Neural progenitor cell (in vitro differentiated cells): ENCODE measurements at regions not wholly inside any gene's neighbourhood (a gene's known extent, or its start where the extent isn't known, plus 50 kb on each side); places are given as distances from the start of the nearest gene placed in this dataset.

Experiments
- DNase-seq: peaks from one replicate; pipeline ENCODE4 v3.0.0-alpha.2; 2016; ENCODE audit warnings: low spot score
- H2AFZ ChIP-seq: fragments of 200-600 bp; sonication (generic); replicated peaks from 2 replicates; pipeline ENCODE4 v1.6.1; 2016; ENCODE audit warnings: antibody characterized with exemption
- H3F3A ChIP-seq: fragments of 200-600 bp; sonication (generic); 2 replicates; pipeline ENCODE4 v1.6.1; 2016; ENCODE audit warnings: antibody characterized with exemption, low read depth
- H3K27ac ChIP-seq: fragments of 200-600 bp; sonication (generic); 2 replicates; pipeline ENCODE4 v1.5.1; 2016; ENCODE audit warnings: mild to moderate bottlenecking
- H3K27me3 ChIP-seq: fragments of 200-600 bp; sonication (generic); 2 replicates; pipeline ENCODE4 v1.6.1; 2016; ENCODE audit warnings: mild to moderate bottlenecking, moderate library complexity
- H3K36me3 ChIP-seq: fragments of 200-600 bp; sonication (generic); 2 replicates; pipeline ENCODE4 v1.5.1; 2016
- H3K4me1 ChIP-seq: fragments of 200-600 bp; sonication (generic); 2 replicates; pipeline ENCODE4 v1.6.1; 2016; ENCODE audit warnings: mixed run types
- H3K4me2 ChIP-seq: fragments of 200-600 bp; sonication (generic); 2 replicates; pipeline ENCODE4 v1.6.1; 2016
- H3K4me3 ChIP-seq: fragments of 200-600 bp; sonication (generic); 2 replicates; pipeline ENCODE4 v1.5.1; 2016
- H3K79me2 ChIP-seq: fragments of 200-600 bp; sonication (generic); 2 replicates; pipeline ENCODE4 v1.6.1; 2016; ENCODE audit warnings: low read depth
- H3K9ac ChIP-seq: fragments of 200-600 bp; sonication (generic); 2 replicates; pipeline ENCODE4 v1.6.1; 2016
- H3K9me3 ChIP-seq: fragments of 200-600 bp; sonication (generic); 2 replicates; pipeline ENCODE4 v1.5.1; 2016; ENCODE audit warnings: low read depth
- H4K20me1 ChIP-seq: fragments of 200-600 bp; sonication (generic); 2 replicates; pipeline ENCODE4 v1.6.1; 2016; ENCODE audit warnings: low read depth
- H3K27ac Mint-ChIP-seq: 3 replicates; pipeline ENCODE4 v1.8.0; 2021; ENCODE audit warnings: mixed read lengths
- H3K27me3 Mint-ChIP-seq: 2 replicates; pipeline ENCODE4 v1.8.0; 2022; ENCODE audit warnings: low read depth, mild to moderate bottlenecking, inconsistent platforms, moderate library complexity, mixed read lengths; ENCODE audit not compliant: insufficient read depth
- H3K36me3 Mint-ChIP-seq: 3 replicates; pipeline ENCODE4 v1.8.0; 2021; ENCODE audit warnings: mixed read lengths
- H3K4me1 Mint-ChIP-seq: 3 replicates; pipeline ENCODE4 v1.8.0; 2021; ENCODE audit warnings: mixed read lengths
- H3K4me3 Mint-ChIP-seq: 3 replicates; pipeline ENCODE4 v1.8.0; 2021; ENCODE audit warnings: mild to moderate bottlenecking, moderate library complexity, mixed read lengths
- H3K9me3 Mint-ChIP-seq: 3 replicates; pipeline ENCODE4 v1.8.0; 2020; ENCODE audit warnings: mixed read lengths
- EZH2 ChIP-seq: fragments of 200-600 bp; sonication (generic); IDR thresholded peaks from 2 replicates; pipeline ENCODE4 v1.6.1; 2017; ENCODE audit warnings: antibody characterized with exemption, mild to moderate bottlenecking, moderate library complexity
- EZH2phosphoT487 ChIP-seq: fragments of 200-600 bp; sonication (generic); IDR thresholded peaks from 2 replicates; pipeline ENCODE4 v1.6.1; 2017; ENCODE audit warnings: antibody characterized with exemption
- TF ChIP-seq, protein P1 (sequence below): fragments of 200-600 bp; sonication (generic); IDR thresholded peaks from 2 replicates; pipeline ENCODE4 v1.5.1; 2017; ENCODE audit warnings: antibody characterized with exemption, mild to moderate bottlenecking

DNA sequence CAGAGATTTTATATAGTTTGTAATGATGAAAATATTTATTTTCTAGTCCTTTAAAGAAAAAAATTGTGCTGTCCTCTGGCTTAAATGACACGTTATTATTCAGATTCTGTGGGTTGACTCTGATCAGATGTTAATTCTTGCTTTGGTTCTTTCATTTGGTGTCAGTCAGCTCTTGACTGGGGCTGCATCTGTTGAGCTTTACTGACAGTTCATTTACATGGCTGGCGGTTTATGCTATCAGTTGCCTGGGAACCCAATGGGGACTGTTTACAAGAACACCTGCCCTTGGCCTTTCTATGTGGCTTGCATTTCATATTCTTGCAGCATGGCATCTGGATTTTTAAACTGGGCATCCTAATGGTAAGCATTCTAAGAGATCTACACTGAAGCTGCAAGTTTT is 667.1 kb upstream of the FBXO33 start:
- no peak overlapping the region for H3K4me3 ChIP-seq
- Mint-ChIP-seq H3K27me3 (no peaks in the 10 kb centered on the region), H3K27ac (no peak overlapping the region), H3K4me3 (no peak overlapping the region), H3K9me3 (no peaks in the 10 kb centered on the region), H3K36me3 (no peaks in the 10 kb centered on the region), H3K4me1 (no peaks in the 10 kb centered on the region)
- no peaks in the 10 kb centered on the region for H3K36me3 ChIP-seq
- H3K79me2 ChIP-seq, result no peaks in the 10 kb centered on the region
- no peaks in the 10 kb centered on the region for H3K4me1 ChIP-seq
- no peaks in the 10 kb centered on the region for H3F3A ChIP-seq
- no peak overlapping the region for H3K9ac ChIP-seq
- no peaks in the 10 kb centered on the region for H3K9me3 ChIP-seq
- no peaks in the 10 kb centered on the region for H3K27me3 ChIP-seq
- no peaks in the 10 kb centered on the region for H4K20me1 ChIP-seq
- no peak overlapping the region for H2AFZ ChIP-seq
- no peak overlapping the region for H3K4me2 ChIP-seq
- no peak for TF ChIP-seq EZH2phosphoT487
- no peak for TF ChIP-seq EZH2
- TF ChIP-seq, protein P1, sequence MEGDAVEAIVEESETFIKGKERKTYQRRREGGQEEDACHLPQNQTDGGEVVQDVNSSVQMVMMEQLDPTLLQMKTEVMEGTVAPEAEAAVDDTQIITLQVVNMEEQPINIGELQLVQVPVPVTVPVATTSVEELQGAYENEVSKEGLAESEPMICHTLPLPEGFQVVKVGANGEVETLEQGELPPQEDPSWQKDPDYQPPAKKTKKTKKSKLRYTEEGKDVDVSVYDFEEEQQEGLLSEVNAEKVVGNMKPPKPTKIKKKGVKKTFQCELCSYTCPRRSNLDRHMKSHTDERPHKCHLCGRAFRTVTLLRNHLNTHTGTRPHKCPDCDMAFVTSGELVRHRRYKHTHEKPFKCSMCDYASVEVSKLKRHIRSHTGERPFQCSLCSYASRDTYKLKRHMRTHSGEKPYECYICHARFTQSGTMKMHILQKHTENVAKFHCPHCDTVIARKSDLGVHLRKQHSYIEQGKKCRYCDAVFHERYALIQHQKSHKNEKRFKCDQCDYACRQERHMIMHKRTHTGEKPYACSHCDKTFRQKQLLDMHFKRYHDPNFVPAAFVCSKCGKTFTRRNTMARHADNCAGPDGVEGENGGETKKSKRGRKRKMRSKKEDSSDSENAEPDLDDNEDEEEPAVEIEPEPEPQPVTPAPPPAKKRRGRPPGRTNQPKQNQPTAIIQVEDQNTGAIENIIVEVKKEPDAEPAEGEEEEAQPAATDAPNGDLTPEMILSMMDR, result no peak
- no peak for DNase-seq
- H3K27ac ChIP-seq, result no peak overlapping the region

DNA sequence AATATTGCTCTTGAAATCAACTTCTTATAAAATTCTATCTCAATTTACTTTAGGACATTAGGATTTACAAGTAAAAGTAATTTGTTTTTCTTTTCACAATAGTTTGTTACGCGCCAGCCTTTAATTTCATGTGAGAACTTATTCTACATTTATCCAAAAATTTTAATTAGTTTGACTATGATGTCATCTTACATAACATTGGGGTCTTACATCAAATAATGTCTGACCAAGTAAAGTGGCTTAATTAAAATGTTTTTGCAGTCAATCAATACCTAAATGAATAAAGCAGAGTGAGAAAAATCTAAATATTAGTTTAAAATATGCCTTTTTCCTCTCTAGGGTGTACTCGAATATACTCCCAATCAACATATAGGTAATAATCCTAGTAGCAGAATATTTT is 666.2 kb upstream of the FBXO33 start:
- H3K9me3 ChIP-seq, result no peaks in the 10 kb centered on the region
- no peak overlapping the region for H3K27ac Mint-ChIP-seq
- no peaks in the 10 kb centered on the region for H3K27me3 Mint-ChIP-seq
- TF ChIP-seq EZH2phosphoT487, result no peak
- TF ChIP-seq, protein P1, result no peak
- TF ChIP-seq EZH2, result no peak
- H3K4me3 ChIP-seq, result no peak overlapping the region
- no peaks in the 10 kb centered on the region for H3K36me3 Mint-ChIP-seq
- H3K27me3 ChIP-seq, result no peaks in the 10 kb centered on the region
- no peak overlapping the region for H3K9ac ChIP-seq
- no peak overlapping the region for H3K27ac ChIP-seq
- H3K9me3 Mint-ChIP-seq, result no peaks in the 10 kb centered on the region
- no peaks in the 10 kb centered on the region for H3F3A ChIP-seq
- no peak for DNase-seq
- no peak overlapping the region for H3K4me2 ChIP-seq
- no peaks in the 10 kb centered on the region for H3K79me2 ChIP-seq
- H3K4me3 Mint-ChIP-seq, result no peak overlapping the region
- H2AFZ ChIP-seq, result no peak overlapping the region
- no peaks in the 10 kb centered on the region for H4K20me1 ChIP-seq
- H3K36me3 ChIP-seq, result no peaks in the 10 kb centered on the region
- no peaks in the 10 kb centered on the region for H3K4me1 Mint-ChIP-seq
- H3K4me1 ChIP-seq, result no peaks in the 10 kb centered on the region

- no peaks in the 10 kb centered on the region for H3K36me3 Mint-ChIP-seq
- Histone ChIP-seq H3K36me3 (no peaks in the 10 kb centered on the region), H4K20me1 (no peaks in the 10 kb centered on the region), H3F3A (no peaks in the 10 kb centered on the region), H3K9ac (no peak overlapping the region), H3K27me3 (no peaks in the 10 kb centered on the region), H3K79me2 (no peaks in the 10 kb centered on the region), H3K4me2 (no peak overlapping the region), H3K9me3 (no peaks in the 10 kb centered on the region), H2AFZ (no peak overlapping the region), H3K4me3 (no peak overlapping the region), H3K4me1 (no peaks in the 10 kb centered on the region), H3K27ac (no peak overlapping the region)
- peaks cover 2% of the 10 kb centered on the region for H3K27me3 Mint-ChIP-seq
- H3K9me3 Mint-ChIP-seq, result no peaks in the 10 kb centered on the region
- H3K4me3 Mint-ChIP-seq, result no peak overlapping the region
- no peak for DNase-seq
- H3K27ac Mint-ChIP-seq, result no peak overlapping the region
- no peak for TF ChIP-seq EZH2
- TF ChIP-seq, protein P1, result no peak
- no peak for TF ChIP-seq EZH2phosphoT487
- no peaks in the 10 kb centered on the region for H3K4me1 Mint-ChIP-seq
Measured at GRCh38 chr14:40096968-40097367, 664.7 kb upstream of the FBXO33 start.

GRCh38 chr14:40093800-40094199 is 661.6 kb upstream of the FBXO33 start:
- Mint-ChIP-seq H3K27ac (no peak overlapping the region), H3K9me3 (no peaks in the 10 kb centered on the region), H3K27me3 (peaks cover 2% of the 10 kb centered on the region), H3K36me3 (no peaks in the 10 kb centered on the region), H3K4me1 (no peaks in the 10 kb centered on the region), H3K4me3 (no peak overlapping the region)
- H3K79me2 ChIP-seq, result no peaks in the 10 kb centered on the region
- H3K27ac ChIP-seq, result no peak overlapping the region
- no peak overlapping the region for H3K4me3 ChIP-seq
- no peaks in the 10 kb centered on the region for H3K36me3 ChIP-seq
- TF ChIP-seq EZH2 (no peak), EZH2phosphoT487 (no peak)
- TF ChIP-seq, protein P1, result no peak
- H2AFZ ChIP-seq, result no peak overlapping the region
- H4K20me1 ChIP-seq, result no peaks in the 10 kb centered on the region
- no peaks in the 10 kb centered on the region for H3F3A ChIP-seq
- no peak overlapping the region for H3K9ac ChIP-seq
- H3K27me3 ChIP-seq, result no peaks in the 10 kb centered on the region
- H3K4me2 ChIP-seq, result no peak overlapping the region
- no peaks in the 10 kb centered on the region for H3K9me3 ChIP-seq
- no peaks in the 10 kb centered on the region for H3K4me1 ChIP-seq
- DNase-seq, result no peak
